ENCODE measurements at regions not wholly inside any gene's neighbourhood (a gene's known extent, or its start where the extent isn't known, plus 50 kb on each side); places are given as distances from the start of the nearest gene placed in this dataset.

DNA sequence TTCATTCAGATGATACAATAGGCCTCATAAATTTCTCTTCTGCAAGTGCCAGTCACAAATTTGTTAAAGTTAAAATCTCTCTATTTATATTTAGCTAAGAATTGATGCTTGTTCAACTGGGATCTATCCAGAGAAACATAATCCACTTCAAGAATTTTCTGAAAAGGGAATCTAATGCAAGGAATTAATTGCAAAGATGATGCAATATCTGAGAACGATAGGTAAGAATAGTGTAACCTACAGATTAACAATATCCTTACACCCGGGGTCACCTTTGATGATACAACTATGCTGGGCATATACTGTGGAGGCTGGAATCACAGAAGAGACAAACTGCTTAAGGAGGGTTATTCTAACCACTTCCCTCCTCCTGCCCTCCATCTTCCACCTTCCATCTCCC is 295.1 kb downstream of the FOXG1 start:
- H3K4me1 ChIP-seq: no peaks in the 10 kb centered on the region
- no peaks in the 10 kb centered on the region for H3K9me3 ChIP-seq
- no peaks in the 10 kb centered on the region for H3K27me3 ChIP-seq
- TF ChIP-seq POLR2A (IDR thresholded peaks at IDR 0.05) (no peak), CTCF (IDR thresholded peaks at IDR 0.05) (no peak), POLR2AphosphoS5 (IDR thresholded peaks at IDR 0.05; ENCODE audit: insufficient read depth in 1 of 2, low read depth in 1 of 2) (no peak)
- no peak overlapping the region for H3K4me3 ChIP-seq
- H3K27ac ChIP-seq: no peak overlapping the region
- intact Hi-C loops (cut with DNase I): no loop called here
- no peaks in the 10 kb centered on the region for H3K36me3 ChIP-seq
- no peak for DNase-seq (ENCODE audit: extremely low spot score in 2 of 2)

DNA sequence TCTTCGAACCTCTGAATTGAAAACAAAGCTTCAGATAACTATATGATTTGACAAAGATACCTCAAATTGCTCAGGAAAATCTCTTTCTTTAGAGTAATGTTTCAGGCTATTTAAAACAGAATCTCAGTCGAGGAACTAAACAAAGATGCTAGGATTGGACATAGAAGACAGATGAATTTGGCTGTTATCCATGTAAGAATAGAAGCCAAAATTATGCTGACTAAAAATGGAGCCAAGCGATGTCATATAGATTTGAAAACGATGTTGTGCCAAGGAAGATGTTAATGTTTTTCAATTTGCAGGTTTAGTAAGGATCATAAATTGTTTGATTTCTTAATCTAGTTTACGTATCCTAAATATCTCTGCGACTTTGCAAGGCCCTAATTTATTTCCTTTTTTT is 295.9 kb downstream of the FOXG1 start:
- Histone ChIP-seq H3K4me1 (no peaks in the 10 kb centered on the region), H3K27ac (no peak overlapping the region)
- intact Hi-C loops (cut with DNase I): no loop called here

DNA sequence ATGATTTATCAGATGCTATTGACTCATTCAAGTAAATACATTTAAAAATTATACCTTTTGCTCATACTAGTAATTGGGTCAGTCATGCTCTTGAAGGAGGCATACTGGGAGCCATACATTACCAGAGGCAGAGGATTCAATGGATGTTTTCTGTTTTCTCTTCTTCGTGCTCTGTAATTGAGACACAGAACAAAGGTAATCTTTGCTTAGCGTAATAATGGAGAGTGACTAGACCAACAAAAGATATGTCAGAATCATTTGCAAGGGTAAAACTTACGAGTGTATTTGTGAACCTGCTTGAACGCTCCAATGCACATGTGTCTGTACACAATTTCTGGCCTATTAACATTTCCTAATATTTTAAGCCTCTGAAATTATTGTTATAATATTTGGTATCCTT is 296.4 kb downstream of the FOXG1 start:
- no peak overlapping the region for H3K27ac ChIP-seq
- H3K4me3 ChIP-seq: no peak overlapping the region
- intact Hi-C loops (cut with DNase I): no loop called here
- no peaks in the 10 kb centered on the region for H3K4me1 ChIP-seq
- DNase-seq (ENCODE audit: extremely low spot score in 2 of 2): no peak
- no peaks in the 10 kb centered on the region for H3K9me3 ChIP-seq
- no peaks in the 10 kb centered on the region for H3K36me3 ChIP-seq
- H3K27me3 ChIP-seq: no peaks in the 10 kb centered on the region
- TF ChIP-seq POLR2A (IDR thresholded peaks at IDR 0.05) (no peak), POLR2AphosphoS5 (IDR thresholded peaks at IDR 0.05; ENCODE audit: insufficient read depth in 1 of 2, low read depth in 1 of 2) (no peak), CTCF (IDR thresholded peaks at IDR 0.05) (no peak)

More for the DNA sequence above, 295.9 kb downstream of the FOXG1 start:
- H3K4me3 ChIP-seq: no peak overlapping the region
- no peaks in the 10 kb centered on the region for H3K9me3 ChIP-seq
- H3K36me3 ChIP-seq: no peaks in the 10 kb centered on the region
- TF ChIP-seq POLR2AphosphoS5 (IDR thresholded peaks at IDR 0.05; ENCODE audit: insufficient read depth in 1 of 2, low read depth in 1 of 2) (no peak), CTCF (IDR thresholded peaks at IDR 0.05) (no peak), POLR2A (IDR thresholded peaks at IDR 0.05) (no peak)
- DNase-seq (ENCODE audit: extremely low spot score in 2 of 2): no peak
- H3K27me3 ChIP-seq: no peaks in the 10 kb centered on the region

DNA sequence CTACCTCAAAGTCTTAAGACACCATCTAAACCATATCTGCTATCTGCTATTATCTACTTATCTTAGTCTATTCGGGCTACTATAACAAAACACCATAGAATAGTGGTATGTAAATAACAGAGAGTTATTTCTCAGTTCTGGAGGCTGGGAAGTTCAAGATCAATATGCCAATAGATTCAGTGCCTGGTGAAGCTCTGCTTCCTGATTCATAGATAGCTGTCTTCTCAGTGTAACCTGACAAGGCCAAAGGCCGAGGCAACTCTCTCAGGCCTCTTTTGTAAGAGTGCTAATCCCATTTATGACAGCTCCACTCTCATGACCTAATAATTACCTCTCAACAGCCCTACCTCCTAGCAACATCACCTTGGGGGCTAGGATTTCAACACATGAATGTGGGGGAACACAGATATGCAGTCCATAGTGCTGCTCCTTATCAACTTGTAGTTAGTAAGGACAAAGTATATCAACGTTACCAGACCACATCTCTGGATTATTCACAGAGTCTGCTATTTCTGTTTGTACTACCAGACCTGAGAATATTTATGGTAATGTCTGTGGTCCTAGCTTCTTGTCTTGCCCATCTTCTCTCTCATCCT is 297.8 kb downstream of the FOXG1 start:
- intact Hi-C loops (cut with DNase I): no loop called here

More for the DNA sequence above, 297.8 kb downstream of the FOXG1 start:
- Histone ChIP-seq H3K9me3 (no peaks in the 10 kb centered on the region), H3K4me3 (no peak overlapping the region), H3K27ac (no peak overlapping the region), H3K4me1 (no peaks in the 10 kb centered on the region), H3K27me3 (no peaks in the 10 kb centered on the region), H3K36me3 (no peaks in the 10 kb centered on the region)
- no peak for TF ChIP-seq POLR2A (IDR thresholded peaks at IDR 0.05)
- no peak for TF ChIP-seq POLR2AphosphoS5 (IDR thresholded peaks at IDR 0.05; ENCODE audit: insufficient read depth in 1 of 2, low read depth in 1 of 2)
- no peak for TF ChIP-seq CTCF (IDR thresholded peaks at IDR 0.05)
- no peak for DNase-seq (ENCODE audit: extremely low spot score in 2 of 2)
